PC-3 (cell line): ENCODE measurements at regions not wholly inside any gene's neighbourhood (a gene's known extent, or its start where the extent isn't known, plus 50 kb on each side); places are given as distances from the start of the nearest gene placed in this dataset.

Experiments
- EZH2 ChIP-seq: fragments of 300-600 bp; sonication (generic); IDR thresholded peaks from one replicate; pipeline ENCODE4 v1.6.1; 2017; ENCODE audit warnings: antibody characterized with exemption, mild to moderate bottlenecking, low read length; ENCODE audit not compliant: unreplicated experiment
- EZH2phosphoT487 ChIP-seq: fragments of 300-600 bp; sonication (generic); IDR thresholded peaks from 2 replicates; pipeline ENCODE4 v1.6.1; 2018; ENCODE audit warnings: mild to moderate bottlenecking, antibody characterized with exemption, low read length, borderline replicate concordance
- TF ChIP-seq, protein P1 (sequence below): fragments of 300-600 bp; sonication (generic); conservative IDR thresholded peaks from 2 replicates; pipeline ENCODE4 v1.5.1; 2017; ENCODE audit warnings: antibody characterized with exemption, low read depth, mild to moderate bottlenecking, low read length

DNA sequence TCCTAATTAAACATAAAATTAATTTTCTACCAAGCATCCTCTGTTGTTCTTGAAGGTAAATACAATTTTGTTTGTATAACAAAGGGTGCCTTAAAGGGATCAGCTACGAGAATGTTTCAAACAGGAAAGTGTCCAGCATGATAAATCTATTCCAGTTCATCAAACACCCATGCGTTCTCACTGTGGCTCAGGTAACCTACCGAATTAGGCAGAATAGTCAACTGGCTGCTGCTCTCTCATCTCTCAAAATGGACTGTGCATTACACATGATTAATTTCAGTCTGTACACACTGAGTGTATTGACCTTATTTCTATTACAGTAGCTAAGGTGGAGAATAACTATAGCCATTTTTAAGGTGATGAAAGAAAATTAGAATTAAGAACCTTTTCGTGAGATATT lies 127.5 kb upstream of the RMST start:
- TF ChIP-seq, protein P1, sequence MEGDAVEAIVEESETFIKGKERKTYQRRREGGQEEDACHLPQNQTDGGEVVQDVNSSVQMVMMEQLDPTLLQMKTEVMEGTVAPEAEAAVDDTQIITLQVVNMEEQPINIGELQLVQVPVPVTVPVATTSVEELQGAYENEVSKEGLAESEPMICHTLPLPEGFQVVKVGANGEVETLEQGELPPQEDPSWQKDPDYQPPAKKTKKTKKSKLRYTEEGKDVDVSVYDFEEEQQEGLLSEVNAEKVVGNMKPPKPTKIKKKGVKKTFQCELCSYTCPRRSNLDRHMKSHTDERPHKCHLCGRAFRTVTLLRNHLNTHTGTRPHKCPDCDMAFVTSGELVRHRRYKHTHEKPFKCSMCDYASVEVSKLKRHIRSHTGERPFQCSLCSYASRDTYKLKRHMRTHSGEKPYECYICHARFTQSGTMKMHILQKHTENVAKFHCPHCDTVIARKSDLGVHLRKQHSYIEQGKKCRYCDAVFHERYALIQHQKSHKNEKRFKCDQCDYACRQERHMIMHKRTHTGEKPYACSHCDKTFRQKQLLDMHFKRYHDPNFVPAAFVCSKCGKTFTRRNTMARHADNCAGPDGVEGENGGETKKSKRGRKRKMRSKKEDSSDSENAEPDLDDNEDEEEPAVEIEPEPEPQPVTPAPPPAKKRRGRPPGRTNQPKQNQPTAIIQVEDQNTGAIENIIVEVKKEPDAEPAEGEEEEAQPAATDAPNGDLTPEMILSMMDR = no peak
- no peak for TF ChIP-seq EZH2
- TF ChIP-seq EZH2phosphoT487 = no peak
